GM12864 (cell line): ENCODE measurements at regions not wholly inside any gene's neighbourhood (a gene's known extent, or its start where the extent isn't known, plus 50 kb on each side); places are given as distances from the start of the nearest gene placed in this dataset.

ENCODE experiments used
- DNase-seq: peaks from one replicate; pipeline ENCODE4 v3.0.0-alpha.2; 2011; ENCODE audit warnings: low read depth
- H3K4me3 ChIP-seq: 2 replicates; pipeline ENCODE4 v1.5.1; 2011; ENCODE audit warnings: mild to moderate bottlenecking, low read depth, low read length, control low read depth
- TF ChIP-seq, protein P1 (sequence below): IDR thresholded peaks from 2 replicates; pipeline ENCODE4 v1.5.1; 2011; ENCODE audit warnings: low read depth, mild to moderate bottlenecking, moderate library complexity, low read length, control low read depth, inconsistent platforms; ENCODE audit errors: missing control alignments

DNA sequence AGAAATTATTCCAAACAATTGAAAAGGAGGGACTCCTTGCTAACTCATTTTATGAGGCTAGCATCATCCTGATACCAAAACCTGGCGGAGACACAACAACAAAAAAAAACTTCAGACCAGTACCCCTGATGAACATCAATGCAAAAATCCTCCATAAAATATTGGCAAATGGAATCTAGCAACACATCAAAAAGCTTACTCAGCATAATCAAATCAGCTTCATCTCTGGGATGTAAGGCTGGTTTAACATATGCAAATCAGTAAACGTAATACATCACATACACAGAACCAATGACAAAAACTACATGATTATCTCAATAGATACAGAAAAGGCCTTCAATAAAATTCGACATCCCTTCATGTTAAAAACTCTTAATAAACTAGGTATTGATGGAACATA is 440.1 kb downstream of the NUF2 start:
- DNase-seq: no peak
- H3K4me3 ChIP-seq: no peak overlapping the region
- TF ChIP-seq, protein P1, sequence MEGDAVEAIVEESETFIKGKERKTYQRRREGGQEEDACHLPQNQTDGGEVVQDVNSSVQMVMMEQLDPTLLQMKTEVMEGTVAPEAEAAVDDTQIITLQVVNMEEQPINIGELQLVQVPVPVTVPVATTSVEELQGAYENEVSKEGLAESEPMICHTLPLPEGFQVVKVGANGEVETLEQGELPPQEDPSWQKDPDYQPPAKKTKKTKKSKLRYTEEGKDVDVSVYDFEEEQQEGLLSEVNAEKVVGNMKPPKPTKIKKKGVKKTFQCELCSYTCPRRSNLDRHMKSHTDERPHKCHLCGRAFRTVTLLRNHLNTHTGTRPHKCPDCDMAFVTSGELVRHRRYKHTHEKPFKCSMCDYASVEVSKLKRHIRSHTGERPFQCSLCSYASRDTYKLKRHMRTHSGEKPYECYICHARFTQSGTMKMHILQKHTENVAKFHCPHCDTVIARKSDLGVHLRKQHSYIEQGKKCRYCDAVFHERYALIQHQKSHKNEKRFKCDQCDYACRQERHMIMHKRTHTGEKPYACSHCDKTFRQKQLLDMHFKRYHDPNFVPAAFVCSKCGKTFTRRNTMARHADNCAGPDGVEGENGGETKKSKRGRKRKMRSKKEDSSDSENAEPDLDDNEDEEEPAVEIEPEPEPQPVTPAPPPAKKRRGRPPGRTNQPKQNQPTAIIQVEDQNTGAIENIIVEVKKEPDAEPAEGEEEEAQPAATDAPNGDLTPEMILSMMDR: no peak

DNA sequence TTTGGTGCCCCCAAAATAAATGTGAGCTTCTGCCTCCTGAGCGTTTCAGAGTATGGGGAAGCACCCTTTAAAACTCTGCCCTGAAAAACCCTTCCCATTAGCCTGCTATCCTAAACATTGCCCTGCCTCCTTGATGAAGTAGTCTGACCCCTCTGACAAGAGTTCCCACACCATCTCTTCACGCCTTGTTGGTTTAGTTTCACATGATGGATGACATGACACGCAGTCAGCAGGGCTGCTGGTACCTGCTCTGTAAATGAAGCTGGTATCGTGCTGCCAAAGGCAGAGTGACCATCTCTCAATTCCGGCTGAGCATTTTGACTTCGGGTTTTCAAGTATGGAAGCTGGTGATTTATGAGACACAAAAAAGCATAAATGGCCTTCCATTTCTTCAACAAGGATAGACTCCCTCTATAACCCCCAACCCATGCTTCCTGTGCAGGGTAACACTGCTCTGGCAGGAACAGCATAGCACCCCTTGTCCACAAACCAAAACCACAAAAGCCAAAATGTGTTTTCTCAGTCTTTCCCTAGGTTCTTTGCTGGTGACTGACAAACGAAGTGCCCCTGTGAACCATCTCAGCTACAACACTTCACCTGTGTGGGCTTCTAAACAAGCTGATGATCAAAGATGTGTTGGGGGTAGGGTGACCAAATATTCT is 444.6 kb downstream of the NUF2 start:
- DNase-seq: no peak
- no peak overlapping the region for H3K4me3 ChIP-seq
- TF ChIP-seq, protein P1: no peak

DNA sequence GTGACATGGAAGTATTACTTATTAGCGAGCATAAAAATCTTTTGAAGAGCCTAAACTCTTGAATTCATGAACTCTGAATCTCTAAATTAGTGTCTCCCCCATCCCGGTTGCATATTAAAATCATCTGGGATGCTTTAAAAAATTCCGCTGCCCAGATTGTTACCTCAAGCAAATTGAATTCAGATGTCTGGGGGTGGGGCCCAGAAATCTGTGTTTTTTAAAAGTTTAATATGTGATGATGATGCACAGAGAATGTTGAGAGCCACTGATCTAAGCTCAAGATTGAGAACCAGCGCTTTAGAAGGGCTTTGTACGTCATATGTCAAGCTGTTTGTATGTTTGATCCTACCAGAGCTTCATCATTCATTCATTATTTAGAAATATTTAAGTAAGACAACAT is 446.8 kb downstream of the NUF2 start:
- no peak for DNase-seq
- TF ChIP-seq, protein P1: no peak
- H3K4me3 ChIP-seq: no peak overlapping the region

DNA sequence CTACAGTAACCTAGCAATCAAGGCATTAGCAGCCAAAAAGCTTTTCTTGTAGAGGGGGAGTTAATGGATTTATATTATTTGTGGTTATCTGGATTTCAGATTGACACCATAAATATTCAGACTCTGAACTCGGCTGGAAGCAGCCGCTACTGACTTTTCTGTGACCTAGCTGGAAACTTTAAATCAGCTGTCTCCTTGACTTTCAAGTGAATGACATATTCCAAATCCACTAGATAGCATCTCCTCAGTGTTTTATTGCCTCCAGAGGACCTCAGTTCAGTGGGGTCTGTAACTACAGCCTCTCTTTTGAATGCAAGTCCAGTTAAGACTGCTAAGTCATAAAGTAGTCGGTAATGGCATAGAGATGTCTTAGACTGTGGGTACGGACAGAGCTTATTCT is 448.5 kb downstream of the NUF2 start:
- DNase-seq: no peak
- TF ChIP-seq, protein P1: no peak
- no peak overlapping the region for H3K4me3 ChIP-seq

DNA sequence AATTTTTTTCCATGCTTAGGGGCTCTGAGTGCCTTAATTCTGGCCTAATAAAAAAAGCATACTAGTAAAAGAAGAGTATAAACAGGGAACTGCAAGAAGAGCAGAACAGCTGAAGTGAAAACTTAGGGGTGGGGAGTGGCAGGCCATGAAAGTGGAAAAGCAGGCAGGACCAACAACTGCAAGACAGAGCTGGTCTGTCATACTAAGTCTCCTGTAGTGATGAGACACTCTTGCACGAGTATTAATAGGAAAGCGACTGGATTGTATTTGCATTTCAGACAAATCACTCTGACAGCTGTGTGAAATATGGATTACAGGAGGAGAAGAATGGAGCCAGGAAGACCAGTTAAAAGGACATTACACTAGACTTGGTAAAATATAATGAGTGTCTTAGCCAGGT is 449.9 kb downstream of the NUF2 start:
- no peak overlapping the region for H3K4me3 ChIP-seq
- TF ChIP-seq, protein P1: no peak
- DNase-seq: no peak

DNA sequence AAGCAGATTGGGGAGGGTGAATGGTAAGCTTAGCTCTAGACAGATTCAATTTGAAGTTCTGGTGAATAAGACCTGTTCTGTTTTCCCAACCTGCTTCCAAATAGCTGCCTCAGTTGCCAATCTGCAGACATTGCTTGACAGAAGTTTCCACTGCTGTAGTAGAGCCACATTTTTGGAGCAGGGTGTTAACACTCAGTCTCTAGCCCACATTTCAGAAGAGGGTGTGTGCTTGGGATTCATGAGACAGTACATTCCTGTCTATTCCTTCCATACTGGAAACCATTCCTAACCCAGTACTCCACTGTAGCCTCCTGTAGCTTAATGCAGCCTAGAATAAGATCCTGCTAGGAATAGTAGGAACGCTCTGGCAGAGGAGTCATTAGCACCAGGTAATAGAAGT is 450.5 kb downstream of the NUF2 start:
- TF ChIP-seq, protein P1: no peak
- H3K4me3 ChIP-seq: no peak overlapping the region
- no peak for DNase-seq

DNA sequence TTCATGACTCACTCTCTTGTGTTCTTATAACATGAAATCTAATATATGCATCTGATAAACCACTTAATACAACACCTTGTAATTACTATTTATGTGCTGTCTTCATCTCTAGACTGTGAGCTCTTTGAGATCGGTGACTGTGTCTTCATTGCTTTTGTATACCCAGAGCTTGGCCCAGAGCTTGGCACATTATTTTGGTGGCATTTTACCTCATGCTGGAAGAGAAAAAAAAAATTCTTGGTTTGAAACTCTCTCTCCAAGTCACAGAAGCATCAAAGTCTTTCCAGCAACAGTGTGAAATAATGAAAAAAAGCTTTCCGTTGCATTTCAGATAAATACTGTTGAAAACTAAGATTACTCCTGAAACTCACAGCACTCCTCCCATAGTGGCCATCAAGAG is 451.6 kb downstream of the NUF2 start:
- H3K4me3 ChIP-seq: no peak overlapping the region
- no peak for DNase-seq
- TF ChIP-seq, protein P1: no peak
